Neural cell (in vitro differentiated cells): ENCODE measurements at regions not wholly inside any gene's neighbourhood (a gene's known extent, or its start where the extent isn't known, plus 50 kb on each side); places are given as distances from the start of the nearest gene placed in this dataset.

Experiments
- H2AFZ ChIP-seq: fragments of 200-600, 300-800 bp; sonication (generic), shearing (Covaris generic); 2 replicates; pipeline ENCODE4 v1.6.0; 2014; ENCODE audit warnings: low read depth, mild to moderate bottlenecking, antibody characterized with exemption, low read length, moderate library complexity
- H3F3A ChIP-seq: fragments of 200-600 bp; shearing (Covaris generic); 2 replicates; pipeline ENCODE4 v1.6.1; 2016; ENCODE audit warnings: mild to moderate bottlenecking, moderate library complexity, mixed read lengths, antibody characterized with exemption, low read length; ENCODE audit not compliant: insufficient read depth, poor library complexity, severe bottlenecking
- H3K27ac ChIP-seq: fragments of 200-600, 300-800 bp; sonication (generic), shearing (Covaris generic); 2 replicates; pipeline ENCODE4 v1.5.1; 2014; ENCODE audit warnings: mild to moderate bottlenecking, low read length, moderate library complexity
- H3K27me3 ChIP-seq: fragments of 300-800, 200-600 bp; sonication (generic), shearing (Covaris generic); 2 replicates; pipeline ENCODE4 v1.6.0; 2014; ENCODE audit warnings: mild to moderate bottlenecking, low read depth, low read length, moderate library complexity; ENCODE audit not compliant: insufficient read depth
- H3K36me3 ChIP-seq: fragments of 300-800, 200-600 bp; sonication (generic), shearing (Covaris generic); 2 replicates; pipeline ENCODE4 v1.5.1; 2014; ENCODE audit warnings: mild to moderate bottlenecking, antibody characterized with exemption, low read length, moderate library complexity; ENCODE audit not compliant: insufficient read depth
- H3K4me2 ChIP-seq: fragments of 300-800, 200-600 bp; sonication (generic), shearing (Covaris generic); 2 replicates; pipeline ENCODE4 v1.6.0; 2014; ENCODE audit warnings: mild to moderate bottlenecking, low read length
- H3K4me3 ChIP-seq: fragments of 300-800, 200-600 bp; sonication (generic), shearing (Covaris generic); 2 replicates; pipeline ENCODE4 v1.5.1; 2014; ENCODE audit warnings: mild to moderate bottlenecking, low read length, moderate library complexity
- H3K79me2 ChIP-seq: fragments of 200-600 bp; shearing (Covaris generic); replicated peaks from 2 replicates; pipeline ENCODE4 v1.6.0; 2014; ENCODE audit warnings: mild to moderate bottlenecking, low read length, moderate library complexity; ENCODE audit not compliant: insufficient read depth
- H3K9ac ChIP-seq: fragments of 300-800, 200-600 bp; sonication (generic), shearing (Covaris generic); 2 replicates; pipeline ENCODE4 v1.6.1; 2016; ENCODE audit warnings: mild to moderate bottlenecking, low read length, mixed read lengths
- H3K9me2 ChIP-seq: fragments of 200-600 bp; shearing (Covaris generic); 2 replicates; pipeline ENCODE4 v1.6.1; 2016; ENCODE audit warnings: mild to moderate bottlenecking, low read length, mixed read lengths; ENCODE audit not compliant: insufficient read depth
- H3K9me3 ChIP-seq: fragments of 200-600, 300-800 bp; sonication (generic), shearing (Covaris generic); 2 replicates; pipeline ENCODE4 v1.6.1; 2016; ENCODE audit warnings: mild to moderate bottlenecking, mixed run types, low read length, moderate library complexity, mixed read lengths
- H4K20me1 ChIP-seq: fragments of 200-600 bp; shearing (Covaris generic); 2 replicates; pipeline ENCODE4 v1.6.1; 2016; ENCODE audit warnings: mild to moderate bottlenecking, mixed run types; ENCODE audit not compliant: insufficient read depth
- CTCF ChIP-seq: fragments of 450-650 bp; IDR thresholded peaks from 2 replicates; pipeline ENCODE4 v1.5.1; 2014; ENCODE audit warnings: antibody characterized with exemption, mild to moderate bottlenecking, moderate library complexity; ENCODE audit not compliant: poor library complexity, severe bottlenecking
- EP300 ChIP-seq: fragments of 450-650 bp; conservative IDR thresholded peaks from 2 replicates; pipeline ENCODE4 v1.6.1; 2014; ENCODE audit warnings: antibody characterized with exemption, mild to moderate bottlenecking, moderate library complexity; ENCODE audit not compliant: poor library complexity, severe bottlenecking
- EZH2 ChIP-seq: fragments of 200-600, 300-800 bp; shearing (Covaris generic), sonication (generic); IDR thresholded peaks from 2 replicates; pipeline ENCODE4 v1.6.1; 2014; ENCODE audit warnings: antibody characterized with exemption, low read length, borderline replicate concordance, mild to moderate bottlenecking; ENCODE audit not compliant: insufficient read depth, poor library complexity, severe bottlenecking
- MXI1 ChIP-seq: fragments of 450-650 bp; conservative IDR thresholded peaks from 2 replicates; pipeline ENCODE4 v1.6.1; 2014; ENCODE audit warnings: antibody characterized with exemption, mild to moderate bottlenecking; ENCODE audit not compliant: poor library complexity, severe bottlenecking
- POLR2AphosphoS5 ChIP-seq: IDR thresholded peaks from 2 replicates; pipeline ENCODE4 v1.6.1; 2012
- RAD21 ChIP-seq: fragments of 450-650 bp; conservative IDR thresholded peaks from 2 replicates; pipeline ENCODE4 v1.6.1; 2014; ENCODE audit warnings: antibody characterized with exemption, mild to moderate bottlenecking, moderate library complexity
- REST ChIP-seq: IDR thresholded peaks from 2 replicates; pipeline ENCODE4 v1.6.1; 2012; ENCODE audit warnings: borderline replicate concordance
- SMC3 ChIP-seq: fragments of 450-650 bp; conservative IDR thresholded peaks from 2 replicates; pipeline ENCODE4 v1.6.1; 2014; ENCODE audit warnings: antibody characterized with exemption, mild to moderate bottlenecking, moderate library complexity; ENCODE audit not compliant: poor library complexity
- TAF1 ChIP-seq: IDR thresholded peaks from 2 replicates; pipeline ENCODE4 v1.6.1; 2012; ENCODE audit warnings: low read depth

- no peaks in the 10 kb centered on the region for H3F3A ChIP-seq
- no peaks in the 10 kb centered on the region for H3K9me2 ChIP-seq
- H3K79me2 ChIP-seq, result no peaks in the 10 kb centered on the region
- no peak overlapping the region for H3K27ac ChIP-seq
- H2AFZ ChIP-seq, result no peak overlapping the region
- no peak overlapping the region for H3K4me2 ChIP-seq
- TF ChIP-seq REST (no peak), SMC3 (no peak), TAF1 (no peak), EP300 (no peak), MXI1 (no peak), RAD21 (no peak), CTCF (no peak), EZH2 (no peak), POLR2AphosphoS5 (no peak)
- no peak overlapping the region for H3K9ac ChIP-seq
- no peak overlapping the region for H3K4me3 ChIP-seq
- no peaks in the 10 kb centered on the region for H3K36me3 ChIP-seq
- H4K20me1 ChIP-seq, result no peaks in the 10 kb centered on the region
- no peaks in the 10 kb centered on the region for H3K9me3 ChIP-seq
- no peaks in the 10 kb centered on the region for H3K27me3 ChIP-seq
Measured at GRCh38 chr4:122516376-122516775, 59.9 kb upstream of the IL2 start.

- Histone ChIP-seq H3K9me3 (no peaks in the 10 kb centered on the region), H3K4me3 (no peak overlapping the region), H3K79me2 (no peaks in the 10 kb centered on the region), H3K27ac (no peak overlapping the region), H3K4me2 (no peak overlapping the region), H3K36me3 (no peaks in the 10 kb centered on the region), H3K9me2 (no peaks in the 10 kb centered on the region), H3K27me3 (no peaks in the 10 kb centered on the region), H3K9ac (no peak overlapping the region), H4K20me1 (no peaks in the 10 kb centered on the region), H3F3A (no peaks in the 10 kb centered on the region), H2AFZ (no peak overlapping the region)
- TF ChIP-seq POLR2AphosphoS5, result no peak
- no peak for TF ChIP-seq CTCF
- TF ChIP-seq EZH2, result no peak
Measured at GRCh38 chr4:122514671-122515070, 58.1 kb upstream of the IL2 start.
